ENCODE measurements at regions not wholly inside any gene's neighbourhood (a gene's known extent, or its start where the extent isn't known, plus 50 kb on each side); places are given as distances from the start of the nearest gene placed in this dataset.

DNA sequence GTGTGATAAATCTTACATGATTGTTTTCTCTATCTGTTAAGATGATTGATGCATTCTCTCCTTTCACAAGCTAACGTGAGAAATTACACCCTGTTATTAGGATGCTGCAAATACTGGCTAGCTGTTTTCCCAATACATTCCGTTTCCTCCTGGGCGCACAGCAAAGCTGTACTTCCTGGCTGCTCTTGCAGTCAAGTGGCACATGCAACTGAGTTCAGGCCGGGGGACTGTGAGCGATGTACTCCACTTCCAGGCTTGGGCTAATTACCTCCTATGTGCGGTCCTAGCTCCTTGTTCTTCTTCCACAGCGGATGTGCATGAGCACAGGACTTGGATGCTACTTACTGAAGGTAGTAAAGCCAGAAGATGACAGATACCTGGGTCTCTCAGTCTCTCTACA lies 234.9 kb upstream of the SESN3 start:
- Histone ChIP-seq H3K23me2 (ENCODE audit: low read depth, low read length) (no peaks in the 10 kb centered on the region; the same call in 1 of the 2 replicates), H3K18ac (ENCODE audit: extremely low read depth, low read length) (no peak overlapping the region), H4K20me1 (replicated peaks in 1 of 2; ENCODE audit: control insufficient read depth in 1 of 2, insufficient read depth in 2 of 2, low read length in 2 of 2) (no peaks in the 10 kb centered on the region), H3K36me3 (ENCODE audit: control insufficient read depth in 2 of 4, insufficient read depth in 4 of 4, low read length in 3 of 4) (no peaks in the 10 kb centered on the region; a peak in 1 of 8 replicates), H4K8ac (ENCODE audit: extremely low read depth, insufficient read depth, low read length) (no peak overlapping the region), H2BK5ac (ENCODE audit: low read depth, low read length) (no peak overlapping the region), H3K4me2 (ENCODE audit: insufficient read depth in 1 of 2, low read depth in 2 of 2, low read length in 2 of 2) (no peak overlapping the region), H3K27ac (ENCODE audit: low read depth, low read length) (no peak overlapping the region), H4K5ac (ENCODE audit: insufficient read length, low read depth, low read length) (no peak overlapping the region), H2BK120ac (replicated peaks; ENCODE audit: low read depth, low read length) (no peak overlapping the region), H3K4me1 (replicated peaks in 1 of 4; ENCODE audit: control insufficient read depth in 3 of 4, insufficient read depth in 4 of 4, low read length in 3 of 4) (no peaks in the 10 kb centered on the region), H3K14ac (ENCODE audit: insufficient read length) (no peak overlapping the region), H2BK20ac (ENCODE audit: low read length) (no peak overlapping the region), H2AFZ (ENCODE audit: low read length) (peak overlapping the region; percentile 99), H2BK15ac (ENCODE audit: low read length) (no peak overlapping the region; the same call in 1 of the 2 replicates), H3K9ac (replicated peaks in 1 of 4; ENCODE audit: extremely low read depth in 1 of 4, low read depth in 3 of 4, low read length in 3 of 4) (no peak overlapping the region), H3K4me3 (ENCODE audit: extremely low read depth in 1 of 4, insufficient read depth in 2 of 4, low read depth in 3 of 4, low read length in 4 of 4) (no peak overlapping the region), H2AK5ac (ENCODE audit: low read depth, low read length) (no peak overlapping the region), H2BK12ac (ENCODE audit: low read depth, low read length) (no peak overlapping the region; the same call in 1 of the 2 replicates), H3K9me3 (ENCODE audit: insufficient read depth in 2 of 2, low read depth in 1 of 2, low read length in 1 of 2) (no peaks in the 10 kb centered on the region), H3K56ac (replicated peaks; ENCODE audit: insufficient read length, low read depth, low read length) (no peak overlapping the region), H4K91ac (replicated peaks; ENCODE audit: insufficient read length, low read length) (no peak overlapping the region), H3K27me3 (replicated peaks in 1 of 4; ENCODE audit: control insufficient read depth in 3 of 4, extremely low read depth in 1 of 4, insufficient read depth in 3 of 4, low read length in 3 of 4) (no peaks in the 10 kb centered on the region), H3K79me1 (ENCODE audit: low read depth, low read length) (no peaks in the 10 kb centered on the region), H3K4ac (replicated peaks; ENCODE audit: insufficient read length, low read depth, low read length) (no peak overlapping the region), H3K79me2 (ENCODE audit: control insufficient read depth in 1 of 2, insufficient read depth in 2 of 2, low read length in 2 of 2) (no peaks in the 10 kb centered on the region), H3K23ac (ENCODE audit: insufficient read length) (no peak overlapping the region)
- TF ChIP-seq RAD21 (IDR thresholded peaks at IDR 0.05 in 1 of 2, conservative IDR thresholded peaks at IDR 0.05 in 1 of 2; ENCODE audit: low read depth in 2 of 2, low read length in 2 of 2): peak in 1 of 2 experiments; percentile 1; a peak in 1 of 4 replicates
- TF ChIP-seq JUN (IDR thresholded peaks at IDR 0.05; ENCODE audit: low read depth, low read length): no peak
- ChIA-PET CTCF (ENCODE audit: partially characterized antibody) (interaction anchor here (0.6 to 2.1 kb wide), 3 partner anchors 8 to 62 kb away, joined by 3 to 5 read pairs (median 4); no protein-coding TSS in a partner anchor), POLR2A (ENCODE audit: partially characterized antibody) (no interaction called here)
- 87% methylated on average over 7 of the region's 7 CpGs; no CpG with 5 or more reads in 1 of the 2 experiments for WGBS, 2 experiments (ENCODE audit: extremely low coverage in 1 of 2, insufficient coverage in 1 of 2, insufficient read length in 1 of 2, insufficient replicate concordance in 2 of 2, low coverage in 1 of 2, low lambda C conversion rate in 2 of 2, missing lambda C conversion rate in 1 of 2)
- DNase-seq (ENCODE audit: low read depth in 1 of 2, low spot score in 2 of 2): no peak
- no peak for FAIRE-seq
